ENCODE measurements at regions not wholly inside any gene's neighbourhood (a gene's known extent, or its start where the extent isn't known, plus 50 kb on each side); places are given as distances from the start of the nearest gene placed in this dataset.

- no peaks in the 10 kb centered on the region for H3K4me1 Mint-ChIP-seq (ENCODE audit: low read depth, unreplicated experiment)
- no TSS peak for BruUV-seq (replicated peaks)
- DNase-seq = no peak
- H3K36me3 Mint-ChIP-seq (ENCODE audit: insufficient read depth, unreplicated experiment) = no peaks in the 10 kb centered on the region
- CTCF ChIA-PET = no interaction called here
- H3K27me3 Mint-ChIP-seq (ENCODE audit: unreplicated experiment) = no peaks in the 10 kb centered on the region
- no peak overlapping the region for H3K4me3 Mint-ChIP-seq (ENCODE audit: low read depth, unreplicated experiment)
- no peak for TF ChIP-seq CTCF (IDR thresholded peaks at IDR 0.05; ENCODE audit: unreplicated experiment)
- H3K9me3 Mint-ChIP-seq (ENCODE audit: low read depth, unreplicated experiment) = peaks cover 24% of the 10 kb centered on the region
- H3K27ac Mint-ChIP-seq (ENCODE audit: unreplicated experiment) = no peak overlapping the region
- intact Hi-C loops (cut with micrococcal nuclease; ENCODE audit: unreplicated experiment) = no loop called here
These were observed 105.4 kb upstream of the RBFOX1 start for GRCh38 chr16:7227229-7227721.

- Mint-ChIP-seq H3K36me3 (ENCODE audit: insufficient read depth, unreplicated experiment) (no peaks in the 10 kb centered on the region), H3K4me1 (ENCODE audit: low read depth, unreplicated experiment) (no peaks in the 10 kb centered on the region), H3K27ac (ENCODE audit: unreplicated experiment) (no peak overlapping the region), H3K4me3 (ENCODE audit: low read depth, unreplicated experiment) (no peak overlapping the region), H3K27me3 (ENCODE audit: unreplicated experiment) (no peaks in the 10 kb centered on the region), H3K9me3 (ENCODE audit: low read depth, unreplicated experiment) (peaks cover 30% of the 10 kb centered on the region)
- BruUV-seq (replicated peaks) = no TSS peak
- CTCF ChIA-PET = no interaction called here
- intact Hi-C loops (cut with micrococcal nuclease; ENCODE audit: unreplicated experiment) = no loop called here
- no peak for TF ChIP-seq CTCF (IDR thresholded peaks at IDR 0.05; ENCODE audit: unreplicated experiment)
- DNase-seq = no peak
These were observed 111.5 kb upstream of the RBFOX1 start for GRCh38 chr16:7221157-7221556.

DNA sequence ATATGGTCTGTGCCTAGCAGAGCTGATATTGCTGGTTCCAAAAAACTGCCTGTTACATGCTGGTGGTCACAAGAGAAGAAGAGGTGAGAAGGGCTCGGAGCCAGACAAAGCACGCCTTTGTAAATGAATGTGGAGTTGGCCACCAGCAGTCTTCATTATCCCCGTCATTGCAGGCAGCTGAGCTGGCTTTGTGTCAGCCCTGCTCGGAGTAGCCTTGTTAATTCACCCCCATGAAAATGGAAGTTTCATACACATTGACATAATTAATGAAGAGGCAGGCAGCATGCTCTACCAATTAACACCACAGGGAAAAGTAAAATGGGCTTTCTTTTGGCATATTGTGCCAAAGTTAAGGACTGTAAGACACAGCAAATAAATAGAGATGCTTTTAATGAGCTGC, 113.7 kb upstream of the RBFOX1 start:
- Mint-ChIP-seq H3K4me1 (ENCODE audit: low read depth, unreplicated experiment) (no peaks in the 10 kb centered on the region), H3K27ac (ENCODE audit: unreplicated experiment) (no peak overlapping the region), H3K4me3 (ENCODE audit: low read depth, unreplicated experiment) (no peak overlapping the region), H3K27me3 (ENCODE audit: unreplicated experiment) (no peaks in the 10 kb centered on the region), H3K36me3 (ENCODE audit: insufficient read depth, unreplicated experiment) (no peaks in the 10 kb centered on the region), H3K9me3 (ENCODE audit: low read depth, unreplicated experiment) (peaks cover 35% of the 10 kb centered on the region)
- intact Hi-C loops (cut with micrococcal nuclease; ENCODE audit: unreplicated experiment) = no loop called here
- CTCF ChIA-PET = no interaction called here
- no peak for DNase-seq
- TF ChIP-seq CTCF (IDR thresholded peaks at IDR 0.05; ENCODE audit: unreplicated experiment) = no peak
- no TSS peak for BruUV-seq (replicated peaks)

GRCh38 chr16:7217797-7218196, 114.8 kb upstream of the RBFOX1 start:
- Mint-ChIP-seq H3K27me3 (ENCODE audit: unreplicated experiment) (no peaks in the 10 kb centered on the region), H3K4me1 (ENCODE audit: low read depth, unreplicated experiment) (no peaks in the 10 kb centered on the region), H3K4me3 (ENCODE audit: low read depth, unreplicated experiment) (no peak overlapping the region), H3K27ac (ENCODE audit: unreplicated experiment) (no peak overlapping the region), H3K9me3 (ENCODE audit: low read depth, unreplicated experiment) (peaks cover 32% of the 10 kb centered on the region), H3K36me3 (ENCODE audit: insufficient read depth, unreplicated experiment) (no peaks in the 10 kb centered on the region)
- TF ChIP-seq CTCF (IDR thresholded peaks at IDR 0.05; ENCODE audit: unreplicated experiment) = no peak
- DNase-seq = no peak
- no TSS peak for BruUV-seq (replicated peaks)
- intact Hi-C loops (cut with micrococcal nuclease; ENCODE audit: unreplicated experiment) = no loop called here
- CTCF ChIA-PET = interaction anchor here (0.7 kb wide), 1 partner anchor 435 kb away, joined by 3 read pairs; no protein-coding TSS in a partner anchor

Measured in Calu3 (cell line).